ENCODE measurements at regions not wholly inside any gene's neighbourhood (a gene's known extent, or its start where the extent isn't known, plus 50 kb on each side); places are given as distances from the start of the nearest gene placed in this dataset.

DNA sequence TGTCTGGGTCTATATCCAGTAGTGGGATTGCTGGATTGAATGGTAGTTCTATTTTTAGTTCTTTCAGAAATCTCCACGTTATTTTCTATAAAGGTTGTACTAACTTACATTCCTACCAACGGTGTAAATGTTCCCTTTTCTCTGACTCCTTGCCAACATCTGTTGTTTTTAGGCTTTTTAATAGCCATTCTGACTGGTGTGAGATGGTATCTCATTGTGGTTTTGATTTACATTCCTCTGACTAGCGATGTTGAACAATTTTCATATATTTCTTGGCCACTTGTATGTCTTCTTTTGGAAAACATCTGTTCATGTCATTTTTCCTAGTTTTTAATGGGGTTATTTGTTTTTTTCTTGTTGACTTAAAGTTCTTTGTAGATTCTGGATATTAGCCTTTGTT lies 99.3 kb downstream of the BMP2 start:
- Histone ChIP-seq H4K20me1 (ENCODE audit: control insufficient read depth, insufficient read depth, low read length, poor library complexity, severe bottlenecking) (no peaks in the 10 kb centered on the region), H3K9ac (ENCODE audit: low read length) (no peak overlapping the region), H3K4me3 (ENCODE audit: control extremely low read depth in 1 of 5, extremely low read depth in 1 of 5, insufficient read depth in 1 of 5, low read depth in 2 of 5, low read length in 4 of 5) (no peak overlapping the region), H3K36me3 (replicated peaks in 1 of 2; ENCODE audit: control extremely low read depth in 1 of 2, control insufficient read depth in 1 of 2, extremely low read depth in 1 of 2, insufficient read depth in 2 of 2, low read length in 1 of 2) (no peaks in the 10 kb centered on the region), H3K4me1 (ENCODE audit: control insufficient read depth in 2 of 2, insufficient read depth in 2 of 2, low read length in 2 of 2) (no peaks in the 10 kb centered on the region), H3K27me3 (replicated peaks in 1 of 4; ENCODE audit: control extremely low read depth in 1 of 4, control insufficient read depth in 3 of 4, insufficient read depth in 4 of 4, low read length in 3 of 4) (no peaks in the 10 kb centered on the region), H3K27ac (ENCODE audit: low read length in 2 of 2) (no peak overlapping the region), H3K4me2 (replicated peaks; ENCODE audit: low read depth, low read length, poor library complexity, severe bottlenecking) (no peak overlapping the region), H3K79me2 (ENCODE audit: control insufficient read depth, insufficient read depth, low read length) (no peaks in the 10 kb centered on the region), H3K9me3 (ENCODE audit: control extremely low read depth in 1 of 3, control insufficient read depth in 2 of 3, insufficient read depth in 1 of 3, low read length in 2 of 3) (no peaks in the 10 kb centered on the region), H2AFZ (ENCODE audit: insufficient read depth, low read depth, low read length, poor library complexity, severe bottlenecking) (no peak overlapping the region)
- Mint-ChIP-seq H3K4me1 (no peaks in the 10 kb centered on the region), H3K9me3 (ENCODE audit: insufficient read depth) (peaks cover 3% of the 10 kb centered on the region), H3K27me3 (no peaks in the 10 kb centered on the region), H3K27ac (no peak overlapping the region), H3K4me3 (no peak overlapping the region)
- no peak for ATAC-seq (ENCODE audit: low read depth)
- intact Hi-C loops (cut with micrococcal nuclease): no loop called here
- WGBS (ENCODE audit: insufficient coverage): no CpG with 5 or more reads among the region's 3 CpGs
- ChIA-PET CTCF (no interaction called here), POLR2A (no interaction called here)
- TF ChIP-seq EZH2 (IDR thresholded peaks at IDR 0.05; ENCODE audit: borderline replicate concordance, insufficient read depth, low read depth, low read length, poor library complexity, severe bottlenecking): no peak
- TF ChIP-seq, protein P1, sequence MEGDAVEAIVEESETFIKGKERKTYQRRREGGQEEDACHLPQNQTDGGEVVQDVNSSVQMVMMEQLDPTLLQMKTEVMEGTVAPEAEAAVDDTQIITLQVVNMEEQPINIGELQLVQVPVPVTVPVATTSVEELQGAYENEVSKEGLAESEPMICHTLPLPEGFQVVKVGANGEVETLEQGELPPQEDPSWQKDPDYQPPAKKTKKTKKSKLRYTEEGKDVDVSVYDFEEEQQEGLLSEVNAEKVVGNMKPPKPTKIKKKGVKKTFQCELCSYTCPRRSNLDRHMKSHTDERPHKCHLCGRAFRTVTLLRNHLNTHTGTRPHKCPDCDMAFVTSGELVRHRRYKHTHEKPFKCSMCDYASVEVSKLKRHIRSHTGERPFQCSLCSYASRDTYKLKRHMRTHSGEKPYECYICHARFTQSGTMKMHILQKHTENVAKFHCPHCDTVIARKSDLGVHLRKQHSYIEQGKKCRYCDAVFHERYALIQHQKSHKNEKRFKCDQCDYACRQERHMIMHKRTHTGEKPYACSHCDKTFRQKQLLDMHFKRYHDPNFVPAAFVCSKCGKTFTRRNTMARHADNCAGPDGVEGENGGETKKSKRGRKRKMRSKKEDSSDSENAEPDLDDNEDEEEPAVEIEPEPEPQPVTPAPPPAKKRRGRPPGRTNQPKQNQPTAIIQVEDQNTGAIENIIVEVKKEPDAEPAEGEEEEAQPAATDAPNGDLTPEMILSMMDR (IDR thresholded peaks at IDR 0.05): no peak
- DNase-seq: no peak

DNA sequence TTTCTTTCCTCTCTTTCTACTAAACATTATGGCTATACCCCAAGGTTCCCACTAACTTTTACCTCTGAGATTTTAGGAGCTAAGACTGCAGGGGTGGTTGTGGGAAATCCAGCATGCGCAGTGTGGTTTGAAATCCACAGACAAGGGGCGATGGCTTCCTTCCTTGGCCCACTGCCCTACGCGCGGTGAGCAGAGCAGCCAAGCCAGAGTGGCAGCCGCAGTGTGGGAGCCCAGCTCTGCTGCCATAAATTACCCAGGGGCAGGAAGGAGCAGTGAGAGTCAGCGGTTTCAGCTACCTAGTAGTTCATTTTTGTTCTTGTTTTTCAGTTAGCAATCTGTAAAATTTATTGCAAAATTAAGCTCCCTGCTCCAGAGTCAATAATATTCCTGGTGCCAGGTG lies 101.4 kb downstream of the BMP2 start:
- Histone ChIP-seq H4K20me1 (ENCODE audit: control insufficient read depth, insufficient read depth, low read length, poor library complexity, severe bottlenecking) (no peaks in the 10 kb centered on the region), H3K4me2 (replicated peaks; ENCODE audit: low read depth, low read length, poor library complexity, severe bottlenecking) (no peak overlapping the region), H3K4me3 (ENCODE audit: control extremely low read depth in 1 of 5, extremely low read depth in 1 of 5, insufficient read depth in 1 of 5, low read depth in 2 of 5, low read length in 4 of 5) (no peak overlapping the region), H3K79me2 (ENCODE audit: control insufficient read depth, insufficient read depth, low read length) (no peaks in the 10 kb centered on the region), H3K9me3 (ENCODE audit: control extremely low read depth in 1 of 3, control insufficient read depth in 2 of 3, insufficient read depth in 1 of 3, low read length in 2 of 3) (no peaks in the 10 kb centered on the region), H3K9ac (ENCODE audit: low read length) (no peak overlapping the region), H3K4me1 (ENCODE audit: control insufficient read depth in 2 of 2, insufficient read depth in 2 of 2, low read length in 2 of 2) (no peaks in the 10 kb centered on the region), H2AFZ (ENCODE audit: insufficient read depth, low read depth, low read length, poor library complexity, severe bottlenecking) (no peak overlapping the region), H3K36me3 (replicated peaks in 1 of 2; ENCODE audit: control extremely low read depth in 1 of 2, control insufficient read depth in 1 of 2, extremely low read depth in 1 of 2, insufficient read depth in 2 of 2, low read length in 1 of 2) (no peaks in the 10 kb centered on the region), H3K27me3 (replicated peaks in 1 of 4; ENCODE audit: control extremely low read depth in 1 of 4, control insufficient read depth in 3 of 4, insufficient read depth in 4 of 4, low read length in 3 of 4) (no peaks in the 10 kb centered on the region), H3K27ac (ENCODE audit: low read length in 2 of 2) (no peak overlapping the region)
- TF ChIP-seq EZH2 (IDR thresholded peaks at IDR 0.05; ENCODE audit: borderline replicate concordance, insufficient read depth, low read depth, low read length, poor library complexity, severe bottlenecking): no peak
- TF ChIP-seq, protein P1 (IDR thresholded peaks at IDR 0.05): no peak
- Mint-ChIP-seq H3K4me1 (no peaks in the 10 kb centered on the region), H3K27me3 (no peaks in the 10 kb centered on the region), H3K4me3 (no peak overlapping the region), H3K27ac (no peak overlapping the region), H3K9me3 (ENCODE audit: insufficient read depth) (peaks cover 3% of the 10 kb centered on the region)
- ATAC-seq (ENCODE audit: low read depth) (no peak), DNase-seq (no peak)
- ChIA-PET POLR2A (no interaction called here), CTCF (no interaction called here)
- intact Hi-C loops (cut with micrococcal nuclease): no loop called here
- WGBS (ENCODE audit: insufficient coverage): 13% methylated on average over 7 of the region's 7 CpGs

Measured in B cell (primary cell).